ENCODE measurements at regions not wholly inside any gene's neighbourhood (a gene's known extent, or its start where the extent isn't known, plus 50 kb on each side); places are given as distances from the start of the nearest gene placed in this dataset.
"Not testable (repeated sequence)": the region's sequence is repeated elsewhere in the genome, so short reads cannot be mapped to it uniquely, and the experiment has no call there.

DNA sequence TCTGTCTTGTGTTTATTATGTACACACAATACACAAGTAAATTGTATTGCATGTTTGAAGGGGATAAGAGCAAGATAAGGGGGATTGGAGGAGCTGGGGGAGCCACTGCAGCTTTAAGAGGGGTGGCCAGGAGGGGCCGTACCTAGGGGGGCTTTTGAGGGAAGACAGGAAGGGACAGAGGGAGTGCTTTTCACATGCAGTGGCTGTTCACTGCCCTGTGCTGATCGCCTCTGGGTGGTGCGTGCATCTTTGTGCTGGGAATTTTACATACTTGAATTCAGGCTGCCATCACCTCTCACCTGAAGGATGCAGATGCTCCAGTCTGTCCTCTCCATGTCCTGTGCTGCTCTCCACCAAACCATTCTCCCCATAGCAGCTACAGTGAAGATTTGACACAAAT lies 179.5 kb downstream of the PTPRU start:
- DNase-seq = no peak
- Mint-ChIP-seq H3K27ac (no peak overlapping the region), H3K4me1 (no peaks in the 10 kb centered on the region), H3K4me3 (no peak overlapping the region), H3K36me3 (ENCODE audit: low read depth) (no peaks in the 10 kb centered on the region), H3K27me3 (peaks cover 6% of the 10 kb centered on the region), H3K9me3 (no peaks in the 10 kb centered on the region)
- CTCF ChIA-PET = interaction anchor here (0.6 to 1.0 kb wide), 2 partner anchors 8 to 595 kb away, joined by 3 read pairs; no protein-coding TSS in a partner anchor
- POLR2A ChIA-PET = interaction anchor here (0.6 kb wide), 1 partner anchor 100 kb away, joined by 3 read pairs; no protein-coding TSS in a partner anchor

DNA sequence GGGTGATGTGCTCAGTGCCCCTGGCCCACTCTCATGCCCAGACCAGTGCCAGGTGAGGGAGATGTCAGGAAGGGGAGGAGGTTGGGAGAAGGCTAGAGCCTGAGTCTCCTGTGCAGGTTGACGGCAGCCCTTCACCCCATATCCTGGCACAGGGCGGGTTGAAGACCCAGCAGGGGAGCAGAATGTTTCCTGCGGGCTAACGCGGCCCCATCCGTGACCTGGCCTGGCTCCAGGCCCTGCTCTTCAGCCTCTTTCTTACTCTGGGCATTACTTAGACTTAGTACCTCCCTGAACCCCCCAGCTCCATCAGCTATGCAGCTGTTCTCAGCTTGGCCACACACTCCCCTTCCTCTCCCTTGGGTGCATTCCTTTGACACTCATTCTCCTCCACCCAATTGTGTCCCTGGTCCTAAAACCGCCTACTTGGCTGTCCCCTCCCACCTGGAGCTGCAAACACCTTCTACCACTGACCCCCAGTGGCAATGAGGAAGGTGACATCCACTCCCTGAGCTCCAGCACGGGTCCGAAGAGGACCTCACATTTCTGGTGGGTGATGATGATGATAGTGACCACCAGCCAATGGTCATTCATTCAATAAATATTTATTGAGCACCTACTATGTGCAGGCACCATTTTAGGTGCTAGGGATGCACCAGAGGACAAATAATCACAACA lies 179.0 kb downstream of the PTPRU start:
- POLR2A ChIA-PET = interaction anchor here (0.6 kb wide), 1 partner anchor 100 kb away, joined by 3 read pairs; no protein-coding TSS in a partner anchor
- Mint-ChIP-seq H3K36me3 (ENCODE audit: low read depth) (no peaks in the 10 kb centered on the region), H3K4me1 (no peaks in the 10 kb centered on the region), H3K4me3 (no peak overlapping the region), H3K27me3 (peaks cover 2% of the 10 kb centered on the region), H3K27ac (no peak overlapping the region), H3K9me3 (no peaks in the 10 kb centered on the region)
- no peak for DNase-seq
- CTCF ChIA-PET = interaction anchor here (0.6 kb wide), 1 partner anchor 595 kb away, joined by 3 read pairs; no protein-coding TSS in a partner anchor

DNA sequence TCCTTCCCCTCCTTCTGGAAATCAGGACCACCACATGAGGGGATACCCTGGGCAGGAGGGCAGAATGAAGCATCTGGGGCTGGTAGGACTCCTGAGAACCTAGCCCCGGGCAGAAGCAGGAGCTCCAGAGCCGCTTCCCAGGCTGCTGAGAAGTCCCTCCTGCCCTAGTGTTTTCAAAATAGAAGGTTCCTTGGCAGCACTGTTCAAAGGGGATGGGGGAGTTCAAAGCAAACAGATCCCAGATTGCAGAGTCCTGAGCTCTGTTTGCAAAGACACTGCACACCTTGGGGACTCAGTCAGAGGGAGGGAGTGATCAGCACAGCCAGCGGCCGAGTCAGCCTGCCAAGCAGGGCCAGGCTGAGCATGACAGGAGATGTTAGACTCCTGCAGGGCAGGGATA lies 177.8 kb downstream of the PTPRU start:
- H3K27me3 Mint-ChIP-seq = peaks cover under 1% of the 10 kb centered on the region
- H3K27ac Mint-ChIP-seq = no peak overlapping the region
- H3K36me3 Mint-ChIP-seq (ENCODE audit: low read depth) = no peaks in the 10 kb centered on the region
- H3K4me3 Mint-ChIP-seq = no peak overlapping the region
- no peaks in the 10 kb centered on the region for H3K4me1 Mint-ChIP-seq
- POLR2A ChIA-PET = no interaction called here
- DNase-seq = no peak
- H3K9me3 Mint-ChIP-seq = no peaks in the 10 kb centered on the region
- CTCF ChIA-PET = no interaction called here

DNA sequence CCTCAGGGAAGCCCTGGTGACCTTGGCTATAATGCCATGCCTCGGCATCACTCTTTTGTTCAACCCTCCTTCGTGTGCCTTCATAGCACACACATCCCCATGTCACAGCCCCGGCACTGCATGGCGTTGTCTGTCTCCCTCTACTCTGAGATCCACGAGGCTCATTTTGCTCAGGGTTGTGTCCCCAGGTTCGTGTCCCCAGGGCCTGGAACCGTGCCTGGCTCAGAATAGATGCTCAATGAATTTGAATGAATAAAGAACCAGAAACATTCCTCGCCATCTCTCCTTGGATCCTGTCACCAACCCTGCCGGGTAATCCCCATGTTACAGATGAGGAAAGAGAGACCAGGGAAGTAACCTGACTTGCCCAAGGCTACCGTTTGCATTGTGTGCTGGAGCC lies 177.3 kb downstream of the PTPRU start:
- ChIA-PET CTCF (no interaction called here), POLR2A (no interaction called here)
- Mint-ChIP-seq H3K4me3 (no peak overlapping the region), H3K27me3 (no peaks in the 10 kb centered on the region), H3K27ac (no peak overlapping the region), H3K36me3 (ENCODE audit: low read depth) (no peaks in the 10 kb centered on the region), H3K9me3 (no peaks in the 10 kb centered on the region), H3K4me1 (no peaks in the 10 kb centered on the region)
- no peak for DNase-seq

DNA sequence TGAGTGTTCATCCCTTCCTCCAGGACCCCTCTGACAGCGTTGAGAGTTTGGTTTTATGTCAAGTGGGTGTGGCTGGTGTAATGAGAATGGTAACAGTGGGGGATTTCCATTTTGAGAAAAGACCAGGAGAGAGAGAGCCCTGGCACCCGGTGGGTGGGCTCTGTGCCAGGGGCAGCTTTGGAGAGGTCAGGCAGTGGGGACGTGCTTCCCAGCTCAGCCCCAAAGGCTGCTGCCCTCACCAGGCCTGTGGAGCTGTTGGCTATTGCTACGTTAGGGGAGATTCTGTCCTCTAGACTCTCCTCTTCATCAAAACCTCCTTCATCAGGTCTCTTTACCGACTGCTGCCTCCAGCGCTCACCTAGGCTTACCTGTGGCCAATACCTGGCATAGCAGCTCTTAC lies 176.3 kb downstream of the PTPRU start:
- Mint-ChIP-seq H3K4me3 (no peak overlapping the region), H3K4me1 (no peaks in the 10 kb centered on the region), H3K27ac (no peak overlapping the region), H3K27me3 (no peaks in the 10 kb centered on the region), H3K36me3 (ENCODE audit: low read depth) (no peaks in the 10 kb centered on the region), H3K9me3 (no peaks in the 10 kb centered on the region)
- DNase-seq = no peak
- ChIA-PET POLR2A (no interaction called here), CTCF (no interaction called here)

DNA sequence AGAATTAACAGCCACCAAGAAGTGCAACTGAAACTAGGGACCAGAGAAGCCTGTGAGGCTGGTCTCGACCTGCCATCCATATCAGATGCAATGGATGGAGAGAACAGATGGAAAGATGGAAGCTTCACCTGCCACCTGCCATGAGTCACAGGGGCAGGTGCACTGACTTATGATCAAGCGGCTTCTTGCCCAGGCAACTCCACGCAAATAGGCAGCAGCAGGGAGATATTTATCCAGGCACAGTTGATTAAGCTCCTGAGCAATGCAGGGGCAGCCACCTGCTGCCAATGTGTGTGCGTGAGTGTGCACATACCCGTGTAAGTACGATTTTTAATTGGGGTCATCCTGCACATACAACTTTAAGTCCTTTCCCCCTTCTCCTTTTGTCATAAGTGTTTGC lies 174.2 kb downstream of the PTPRU start:
- DNase-seq = no peak
- H3K4me3 Mint-ChIP-seq = no peak overlapping the region
- POLR2A ChIA-PET = no interaction called here
- H3K27ac Mint-ChIP-seq = no peak overlapping the region
- no peaks in the 10 kb centered on the region for H3K4me1 Mint-ChIP-seq
- no peaks in the 10 kb centered on the region for H3K9me3 Mint-ChIP-seq
- H3K27me3 Mint-ChIP-seq = peaks cover 3% of the 10 kb centered on the region
- CTCF ChIA-PET = interaction anchor here (0.5 kb wide), 1 partner anchor 518 kb away, joined by 4 read pairs; no protein-coding TSS in a partner anchor
- H3K36me3 Mint-ChIP-seq (ENCODE audit: low read depth) = no peaks in the 10 kb centered on the region

DNA sequence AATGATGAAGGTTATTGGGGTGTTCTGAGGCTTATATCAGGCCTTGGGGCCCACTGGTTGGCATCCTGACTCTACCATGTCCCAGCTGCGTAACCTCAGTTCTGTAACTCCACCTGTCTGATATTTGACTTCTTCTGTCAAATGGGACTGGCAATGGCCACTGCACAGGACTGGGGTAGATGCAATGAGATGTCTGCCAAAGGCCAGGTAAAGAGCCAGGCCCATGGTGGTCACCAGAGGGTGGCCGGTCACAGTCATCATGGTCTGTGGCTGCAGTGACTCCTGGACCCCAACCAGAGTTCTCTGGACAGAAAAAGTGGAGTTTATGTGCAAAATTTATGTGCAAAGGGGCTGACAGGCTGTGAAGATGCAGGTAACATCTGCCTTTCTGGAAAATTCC lies 173.3 kb downstream of the PTPRU start:
- peaks cover 6% of the 10 kb centered on the region for H3K27me3 Mint-ChIP-seq
- no peaks in the 10 kb centered on the region for H3K36me3 Mint-ChIP-seq (ENCODE audit: low read depth)
- no peak for DNase-seq
- H3K27ac Mint-ChIP-seq = no peak overlapping the region
- H3K9me3 Mint-ChIP-seq = no peaks in the 10 kb centered on the region
- no peaks in the 10 kb centered on the region for H3K4me1 Mint-ChIP-seq
- ChIA-PET CTCF (no interaction called here), POLR2A (no interaction called here)
- H3K4me3 Mint-ChIP-seq = no peak overlapping the region

DNA sequence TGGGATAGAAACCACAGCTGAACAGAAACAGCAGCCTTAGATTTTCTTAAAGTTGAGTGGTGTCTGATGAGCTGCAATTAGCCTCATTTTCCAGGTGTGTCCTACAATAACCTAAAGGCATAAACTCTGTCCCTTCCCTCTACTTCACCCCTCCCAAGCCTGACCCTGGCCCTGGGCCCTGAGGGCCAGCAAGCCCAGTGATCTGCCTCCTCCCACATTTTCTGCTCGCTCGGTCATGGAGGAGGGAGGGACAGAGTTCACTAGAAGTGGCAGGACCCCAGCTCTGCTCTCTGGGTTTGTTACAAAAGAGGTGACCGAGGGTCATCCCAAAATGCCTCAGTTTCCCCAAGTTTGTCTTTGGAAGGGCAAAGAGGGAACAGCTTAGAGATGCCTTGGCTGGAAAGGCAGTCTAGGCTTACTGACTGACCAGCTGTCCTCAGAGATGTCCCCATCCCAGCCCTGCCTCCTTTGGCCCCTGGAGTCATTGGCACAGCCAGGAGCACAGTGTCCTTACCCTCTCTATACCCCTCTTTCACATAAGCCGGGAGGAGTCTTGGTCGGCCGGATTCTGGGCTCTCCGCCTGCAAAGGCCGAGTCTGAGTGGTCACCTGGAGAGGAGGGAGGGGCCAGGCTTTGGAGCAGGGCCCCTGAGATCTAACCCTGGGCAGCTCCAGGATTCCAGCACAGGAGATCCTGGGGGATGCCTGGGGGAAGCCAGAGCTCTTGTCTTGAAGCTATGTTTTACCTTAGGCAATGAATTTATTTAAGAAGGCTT lies 172.7 kb downstream of the PTPRU start:
- H3K36me3 Mint-ChIP-seq (ENCODE audit: low read depth) = no peaks in the 10 kb centered on the region
- H3K9me3 Mint-ChIP-seq = no peaks in the 10 kb centered on the region
- no peak overlapping the region for H3K4me3 Mint-ChIP-seq
- H3K27ac Mint-ChIP-seq = no peak overlapping the region
- CTCF ChIA-PET = no interaction called here
- DNase-seq = no peak
- H3K4me1 Mint-ChIP-seq = no peaks in the 10 kb centered on the region
- POLR2A ChIA-PET = no interaction called here
- H3K27me3 Mint-ChIP-seq = peaks cover 6% of the 10 kb centered on the region

DNA sequence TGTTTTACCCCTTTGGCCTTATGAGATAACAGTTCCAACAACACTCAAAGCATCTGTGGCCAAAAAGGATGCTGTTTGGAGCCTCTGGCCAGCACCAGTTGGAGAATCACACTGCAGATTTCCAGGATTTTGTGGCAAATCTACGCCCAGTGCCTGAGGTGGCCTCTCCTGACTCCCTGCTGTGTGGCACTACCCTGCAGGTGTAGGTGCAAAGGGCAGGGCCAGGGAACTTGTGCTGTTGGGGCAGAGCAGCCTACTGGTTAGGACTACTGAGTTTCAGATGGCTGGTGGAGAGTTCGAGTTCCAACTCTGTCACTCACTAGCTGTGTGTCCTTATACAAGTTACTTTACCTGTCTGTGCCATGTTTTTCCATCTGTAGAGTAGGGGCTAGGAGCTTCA lies 170.5 kb downstream of the PTPRU start:
- CTCF ChIA-PET = no interaction called here
- Mint-ChIP-seq H3K27me3 (peaks cover 6% of the 10 kb centered on the region), H3K9me3 (no peaks in the 10 kb centered on the region), H3K27ac (no peak overlapping the region), H3K4me1 (no peaks in the 10 kb centered on the region), H3K36me3 (ENCODE audit: low read depth) (no peaks in the 10 kb centered on the region), H3K4me3 (no peak overlapping the region)
- no peak for DNase-seq
- POLR2A ChIA-PET = no interaction called here

DNA sequence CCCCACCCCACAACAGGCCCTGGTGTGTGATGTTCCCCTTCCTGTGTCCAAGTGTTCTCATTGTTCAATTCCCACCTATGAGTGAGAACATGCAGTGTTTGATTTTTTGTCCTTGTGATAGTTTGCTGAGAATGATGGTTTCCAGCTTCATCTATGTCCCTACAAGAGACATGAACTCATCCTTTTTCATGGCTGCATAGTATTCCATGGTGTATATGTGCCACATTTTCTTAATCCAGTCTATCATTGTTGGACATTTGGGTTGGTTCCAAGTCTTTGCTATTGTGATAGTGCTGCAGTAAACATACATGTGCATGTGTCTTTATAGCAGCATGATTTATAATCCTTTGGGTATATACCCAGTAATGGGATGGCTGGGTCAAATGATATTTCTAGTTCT lies 163.9 kb downstream of the PTPRU start:
- H3K27me3 Mint-ChIP-seq; DNase-seq; H3K4me1 Mint-ChIP-seq; H3K27ac Mint-ChIP-seq; H3K36me3 Mint-ChIP-seq (ENCODE audit: low read depth); H3K9me3 Mint-ChIP-seq; H3K4me3 Mint-ChIP-seq; POLR2A ChIA-PET; CTCF ChIA-PET: not testable (repeated sequence)

DNA sequence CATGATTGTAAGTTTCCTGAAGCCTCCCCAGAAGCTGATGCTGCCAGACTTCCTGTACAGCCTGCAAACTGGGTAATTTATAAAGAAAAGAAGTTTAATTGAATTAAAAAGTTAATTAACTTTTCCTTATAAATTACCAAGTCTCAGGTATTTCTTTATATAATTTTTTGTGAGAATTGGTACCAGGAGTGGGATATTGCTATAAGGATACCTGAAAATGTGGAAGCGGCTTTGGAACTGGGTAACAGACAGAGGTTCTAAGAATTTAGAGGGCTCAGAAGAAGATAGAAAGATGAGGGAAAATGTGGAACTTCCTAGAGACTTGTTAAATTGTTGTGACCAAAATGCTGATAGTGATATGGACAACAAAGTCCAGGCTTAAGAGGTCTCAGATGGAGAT lies 163.1 kb downstream of the PTPRU start:
- Mint-ChIP-seq H3K4me3 (no peak overlapping the region), H3K36me3 (ENCODE audit: low read depth) (no peaks in the 10 kb centered on the region), H3K27ac (no peak overlapping the region), H3K4me1 (no peaks in the 10 kb centered on the region), H3K9me3 (peaks cover 2% of the 10 kb centered on the region), H3K27me3 (no peaks in the 10 kb centered on the region)
- ChIA-PET POLR2A (no interaction called here), CTCF (no interaction called here)
- DNase-seq = no peak

DNA sequence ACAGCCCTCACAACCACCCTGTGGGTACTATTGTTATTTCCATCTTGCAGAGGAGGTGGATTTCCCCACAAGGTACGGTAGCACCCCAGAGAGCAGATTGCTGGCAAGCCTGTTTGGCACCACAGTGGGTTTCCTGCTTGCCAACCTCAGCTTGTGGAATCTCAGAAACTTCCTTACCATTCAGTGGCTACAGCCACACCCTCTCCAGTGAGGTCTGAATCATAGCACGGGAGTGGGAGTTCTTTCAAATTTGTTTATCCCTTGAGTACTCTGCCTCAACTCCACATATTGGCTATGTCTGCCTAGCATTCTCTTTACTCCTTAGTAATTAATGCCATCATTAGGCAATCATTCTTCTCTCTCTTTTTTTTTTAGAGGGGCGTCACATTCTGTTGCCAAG lies 162.1 kb downstream of the PTPRU start:
- CTCF ChIA-PET = no interaction called here
- H3K4me3 Mint-ChIP-seq = no peak overlapping the region
- POLR2A ChIA-PET = no interaction called here
- no peaks in the 10 kb centered on the region for H3K4me1 Mint-ChIP-seq
- no peaks in the 10 kb centered on the region for H3K36me3 Mint-ChIP-seq (ENCODE audit: low read depth)
- DNase-seq = no peak
- H3K27me3 Mint-ChIP-seq = no peaks in the 10 kb centered on the region
- H3K9me3 Mint-ChIP-seq = peaks cover 2% of the 10 kb centered on the region
- no peak overlapping the region for H3K27ac Mint-ChIP-seq

DNA sequence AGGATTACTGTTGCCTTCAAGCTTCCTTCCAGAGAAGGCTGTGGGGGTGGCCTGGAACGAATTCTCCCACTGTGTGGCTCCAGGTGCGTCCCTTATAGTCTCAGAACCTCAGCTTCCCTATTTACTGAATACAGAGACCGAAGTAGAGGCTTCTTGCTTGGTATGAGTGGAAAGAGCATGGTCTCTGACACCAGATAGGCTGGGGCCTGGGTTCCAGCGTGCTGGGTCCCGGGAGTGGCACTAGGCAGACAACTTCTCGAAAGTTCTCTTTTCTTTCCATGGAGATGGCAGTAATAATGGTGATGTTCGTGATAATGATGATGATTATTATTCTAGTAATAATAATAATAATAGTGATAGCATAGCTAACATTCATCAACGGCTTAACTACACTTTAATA lies 161.7 kb downstream of the PTPRU start:
- Mint-ChIP-seq H3K27me3 (peaks cover 2% of the 10 kb centered on the region), H3K9me3 (peaks cover 2% of the 10 kb centered on the region), H3K27ac (no peak overlapping the region), H3K4me1 (no peaks in the 10 kb centered on the region), H3K4me3 (no peak overlapping the region), H3K36me3 (ENCODE audit: low read depth) (no peaks in the 10 kb centered on the region)
- POLR2A ChIA-PET = interaction anchor here (0.6 kb wide), 1 partner anchor 438 kb away, joined by 3 read pairs; no protein-coding TSS in a partner anchor
- CTCF ChIA-PET = interaction anchor here (0.6 kb wide), 1 partner anchor 463 kb away, joined by 3 read pairs; no protein-coding TSS in a partner anchor
- no peak for DNase-seq
